Natural killer cell (primary cell): ENCODE measurements at regions not wholly inside any gene's neighbourhood (a gene's known extent, or its start where the extent isn't known, plus 50 kb on each side); places are given as distances from the start of the nearest gene placed in this dataset.
"Not testable (repeated sequence)": the region's sequence is repeated elsewhere in the genome, so short reads cannot be mapped to it uniquely, and the experiment has no call there.

Experiments
- ATAC-seq, 3 donors: fragments of 150-1000 bp in 2 of 3; fragments of 200-7000 bp in 1 of 3; cut with Tn5 transposase; 1 replicate in 1 of 3; 2 replicates in 2 of 3; pipeline ENCODE4 v1.10.0; 2021; ENCODE audit warnings: mild to moderate bottlenecking in 2 of 3, moderate library complexity in 2 of 3
- DNase-seq, 2 donors: peaks; one replicate each; pipeline versions ENCODE4 v3.0.0 to v3.0.0-alpha.2; 2013 to 2021; ENCODE audit warnings: mixed read lengths in 1 of 2
- H3K27ac ChIP-seq: one replicate; pipeline ENCODE4 v1.5.1; 2013; ENCODE audit warnings: mild to moderate bottlenecking, low read length
- H3K27me3 ChIP-seq: one replicate; pipeline ENCODE4 v1.6.1; 2013; ENCODE audit warnings: low read length; ENCODE audit not compliant: control insufficient read depth, insufficient read depth
- H3K36me3 ChIP-seq: one replicate; pipeline ENCODE4 v1.6.1; 2013; ENCODE audit warnings: low read length; ENCODE audit not compliant: control insufficient read depth, insufficient read depth
- H3K4me1 ChIP-seq: one replicate; pipeline ENCODE4 v1.6.1; 2013; ENCODE audit warnings: low read length; ENCODE audit not compliant: control insufficient read depth, insufficient read depth
- H3K4me3 ChIP-seq: one replicate; pipeline ENCODE4 v1.5.1; 2013; ENCODE audit warnings: low read length
- H3K9me3 ChIP-seq: one replicate; pipeline ENCODE4 v1.6.1; 2013; ENCODE audit warnings: low read length; ENCODE audit not compliant: control insufficient read depth, insufficient read depth
- H3K27ac Mint-ChIP-seq, 2 donors: one replicate each; pipeline ENCODE4 v1.8.0; 2022; ENCODE audit warnings: mild to moderate bottlenecking in 2 of 2, mixed read lengths in 2 of 2, moderate library complexity in 1 of 2
- H3K27me3 Mint-ChIP-seq, 2 donors: one replicate each; pipeline ENCODE4 v1.8.0; 2022; ENCODE audit warnings: low read depth in 2 of 2, mixed read lengths in 2 of 2
- H3K36me3 Mint-ChIP-seq: one replicate; pipeline ENCODE4 v1.8.0; 2022; ENCODE audit warnings: mixed read lengths
- H3K4me1 Mint-ChIP-seq, 2 donors: one replicate each; pipeline ENCODE4 v1.8.0; 2022; ENCODE audit warnings: mixed read lengths in 2 of 2
- H3K4me3 Mint-ChIP-seq: one replicate; pipeline ENCODE4 v1.8.0; 2022; ENCODE audit warnings: mild to moderate bottlenecking, moderate library complexity, mixed read lengths
- H3K9me3 Mint-ChIP-seq, 2 donors: one replicate each; pipeline ENCODE4 v1.8.0; 2022; ENCODE audit warnings: mixed read lengths in 2 of 2
- CTCF ChIP-seq: fragments of 200-600 bp; IDR thresholded peaks from one replicate; pipeline ENCODE4 v1.8.0; 2022; ENCODE audit warnings: antibody characterized with exemption
- WGBS: methylation state at CpG from one replicate; pipeline ENCODE4 v1.1.7; 2013; ENCODE audit warnings: missing lambda C conversion rate; ENCODE audit not compliant: insufficient coverage; 5-methylcytosine and 5-hydroxymethylcytosine counted together
- intact Hi-C: fragments of 100-400 bp; cut with micrococcal nuclease; formaldehyde crosslinking; loops from one replicate; pipeline ENCODE4 v1.14.2; 2022

DNA sequence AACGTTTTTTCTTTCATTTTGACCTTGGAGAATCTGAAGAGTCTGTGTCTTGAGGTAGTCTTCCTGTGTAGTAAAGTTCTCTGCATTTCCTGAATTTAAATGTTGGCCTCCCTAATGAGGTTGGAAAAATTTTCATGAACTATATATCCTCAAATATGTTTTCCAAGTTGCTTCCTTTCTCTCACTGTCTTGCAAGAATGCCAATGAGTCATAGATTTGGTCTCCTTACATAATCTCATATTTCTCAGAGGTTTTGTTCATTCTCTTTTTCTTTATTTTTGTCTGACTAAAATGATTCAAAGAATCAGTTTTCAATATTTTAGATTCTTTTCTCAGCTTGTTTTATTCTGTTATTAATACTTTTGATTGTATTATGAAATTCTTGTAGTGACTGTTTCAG lies 87.6 kb downstream of the DRAM2 start:
- Histone ChIP-seq H3K4me3 (no peak overlapping the region), H3K9me3 (no peaks in the 10 kb centered on the region), H3K27ac (no peak overlapping the region), H3K27me3 (peaks cover 9% of the 10 kb centered on the region), H3K4me1 (no peaks in the 10 kb centered on the region), H3K36me3 (no peaks in the 10 kb centered on the region)
- no peak for TF ChIP-seq CTCF
- intact Hi-C loops = no loop called here
- Mint-ChIP-seq H3K4me3 (no peak overlapping the region), H3K27me3 (peaks cover 55 to 81% of the 10 kb centered on the region in 2 donors), H3K4me1 (no peaks in the 10 kb centered on the region), H3K36me3 (peaks cover 24% of the 10 kb centered on the region), H3K9me3 (peaks cover 0 to 3% of the 10 kb centered on the region in 2 donors), H3K27ac (no peak overlapping the region)
- WGBS = no CpG with 5 or more reads among the region's 1 CpG
- DNase-seq (no peak), ATAC-seq (no peak)

GRCh38 chr1:111048253-111048652 lies 84.5 kb upstream of the LRIF1 start:
- H3K9me3 Mint-ChIP-seq, H3K4me1 ChIP-seq, DNase-seq, H3K27ac Mint-ChIP-seq, H3K4me3 Mint-ChIP-seq, ATAC-seq, H3K27ac ChIP-seq, H3K9me3 ChIP-seq, H3K36me3 ChIP-seq, H3K4me3 ChIP-seq, intact Hi-C loops, H3K4me1 Mint-ChIP-seq: not testable (repeated sequence)
- peaks cover 12% of the 10 kb centered on the region for H3K36me3 Mint-ChIP-seq
- peaks cover 14% of the 10 kb centered on the region for H3K27me3 ChIP-seq
- 100% methylated on average over 1 of the region's 1 CpG for WGBS
- H3K27me3 Mint-ChIP-seq = peaks cover 45 to 70% of the 10 kb centered on the region in 2 donors

GRCh38 chr1:111045033-111045722 lies 81.5 kb upstream of the LRIF1 start:
- H3K36me3 Mint-ChIP-seq = peaks cover 12% of the 10 kb centered on the region
- no peak overlapping the region for H3K4me3 ChIP-seq
- DNase-seq = no peak
- peaks cover 12% of the 10 kb centered on the region for H3K27me3 ChIP-seq
- ATAC-seq = no peak
- H3K9me3 ChIP-seq = no peaks in the 10 kb centered on the region
- no peaks in the 10 kb centered on the region for H3K36me3 ChIP-seq
- H3K4me3 Mint-ChIP-seq = no peak overlapping the region
- H3K9me3 Mint-ChIP-seq = peaks cover 0 to 3% of the 10 kb centered on the region in 2 donors
- TF ChIP-seq CTCF = no peak
- intact Hi-C loops = no loop called here
- H3K27ac Mint-ChIP-seq = no peak overlapping the region
- peaks cover 0 to under 1% of the 10 kb centered on the region in 2 donors for H3K4me1 Mint-ChIP-seq
- no peaks in the 10 kb centered on the region for H3K4me1 ChIP-seq
- 53% methylated on average over 2 of the region's 2 CpGs for WGBS
- H3K27ac ChIP-seq = no peak overlapping the region
- H3K27me3 Mint-ChIP-seq = peaks cover 46 to 50% of the 10 kb centered on the region in 2 donors

- DNase-seq (peak in 1 of 2 donors; percentile 75), ATAC-seq (peak in 2 of 3 donors; percentile 48 to 70)
- Histone ChIP-seq H3K27ac (no peak overlapping the region), H3K4me1 (no peaks in the 10 kb centered on the region), H3K4me3 (no peak overlapping the region), H3K27me3 (no peaks in the 10 kb centered on the region), H3K9me3 (no peaks in the 10 kb centered on the region), H3K36me3 (no peaks in the 10 kb centered on the region)
- peak; percentile 95 for TF ChIP-seq CTCF
- Mint-ChIP-seq H3K36me3 (no peaks in the 10 kb centered on the region), H3K9me3 (no peaks in the 10 kb centered on the region), H3K27ac (no peak overlapping the region), H3K4me3 (no peak overlapping the region), H3K27me3 (peaks cover 29 to 46% of the 10 kb centered on the region in 2 donors), H3K4me1 (no peaks in the 10 kb centered on the region)
- intact Hi-C loops = loop anchor here (10.0 kb wide), 1 partner anchor 372 kb away; no protein-coding TSS in a partner anchor
- WGBS = 23% methylated on average over 7 of the region's 9 CpGs
Measured at GRCh38 chr1:111032295-111032897, 68.7 kb upstream of the LRIF1 start.
